B cell (primary cell): ENCODE measurements at regions not wholly inside any gene's neighbourhood (a gene's known extent, or its start where the extent isn't known, plus 50 kb on each side); places are given as distances from the start of the nearest gene placed in this dataset.

Source experiments
- ATAC-seq: fragments of 200-7000 bp; cut with Tn5 transposase; one replicate; pipeline ENCODE4 v1.10.0; 2021; ENCODE audit warnings: low read depth, mild to moderate bottlenecking, moderate number of reproducible peaks, moderate library complexity
- CTCF ChIA-PET: fragments of 350-600 bp; sonication (Branson Sonifier 250); formaldehyde crosslinking; loops from one replicate; lab custom pipeline; 2021; ENCODE audit warnings: antibody characterized with exemption, inconsistent platforms; lab: Charles Lee
- POLR2A ChIA-PET: fragments of 350-600 bp; sonication (Branson Sonifier 250); formaldehyde crosslinking; loops from one replicate; lab custom pipeline; 2021; ENCODE audit warnings: antibody characterized with exemption; lab: Charles Lee
- DNase-seq: peaks from one replicate; pipeline ENCODE4 v3.0.0; 2013
- H2AFZ ChIP-seq: 2 replicates; pipeline ENCODE4 v1.6.1; 2012; ENCODE audit warnings: mild to moderate bottlenecking, low read depth, low read length; ENCODE audit not compliant: insufficient read depth, poor library complexity, severe bottlenecking
- H3K27ac ChIP-seq, 2 donors: 1 replicate in 1 of 2; 2 replicates in 1 of 2; pipeline ENCODE4 v1.5.1; 2012 to 2013; ENCODE audit warnings: low read length in 2 of 2, mild to moderate bottlenecking in 2 of 2, moderate library complexity in 1 of 2
- H3K27me3 ChIP-seq, 4 experiments: fragments of 200-600 bp in 1 of 4; sonication (generic) in 1 of 4; replicated peaks in 1 of 4; 1 replicate in 2 of 4; 2 replicates in 2 of 4; pipeline versions ENCODE4 v1.6.1 to v1.7.0; 2013 to 2016; ENCODE audit warnings: low read length in 3 of 4, mild to moderate bottlenecking in 2 of 4, mixed read lengths in 1 of 4, moderate library complexity in 1 of 4; ENCODE audit not compliant: insufficient read depth in 4 of 4, control insufficient read depth in 3 of 4; ENCODE audit errors: control extremely low read depth in 1 of 4
- H3K36me3 ChIP-seq, 2 experiments: replicated peaks in 1 of 2; 1 replicate in 1 of 2; 2 replicates in 1 of 2; pipeline versions ENCODE4 v1.6.1 to v1.7.1; 2013; ENCODE audit warnings: low read length in 1 of 2; ENCODE audit not compliant: insufficient read depth in 2 of 2, control insufficient read depth in 1 of 2; ENCODE audit errors: control extremely low read depth in 1 of 2, extremely low read depth in 1 of 2
- H3K4me1 ChIP-seq, 2 donors: fragments of 200-600 bp in 1 of 2; sonication (generic) in 1 of 2; 1 replicate in 1 of 2; 2 replicates in 1 of 2; pipeline versions ENCODE4 v1.5.1 to v1.6.1; 2013 to 2017; ENCODE audit warnings: low read length in 2 of 2; ENCODE audit not compliant: control insufficient read depth in 2 of 2, insufficient read depth in 2 of 2
- H3K4me2 ChIP-seq: replicated peaks from 2 replicates; pipeline ENCODE3; 2012; ENCODE audit warnings: mild to moderate bottlenecking, low read depth, low read length; ENCODE audit not compliant: poor library complexity, severe bottlenecking
- H3K4me3 ChIP-seq, 5 experiments: fragments of 200-600 bp in 1 of 5; sonication (generic) in 1 of 5; 1 replicate in 3 of 5; 2 replicates in 2 of 5; pipeline versions ENCODE4 v1.5.1 to v1.7.0; 2011 to 2016; ENCODE audit warnings: low read length in 4 of 5, mild to moderate bottlenecking in 4 of 5, low read depth in 2 of 5, control low read depth in 1 of 5, moderate library complexity in 1 of 5; ENCODE audit not compliant: insufficient read depth in 1 of 5; ENCODE audit errors: control extremely low read depth in 1 of 5, extremely low read depth in 1 of 5
- H3K79me2 ChIP-seq: fragments of 200-600 bp; sonication (generic); one replicate; pipeline ENCODE4 v1.6.0; 2016; ENCODE audit warnings: low read length; ENCODE audit not compliant: control insufficient read depth, insufficient read depth
- H3K9ac ChIP-seq: fragments of 200-600 bp; sonication (generic); 2 replicates; pipeline ENCODE4 v1.6.1; 2017; ENCODE audit warnings: mild to moderate bottlenecking, low read length, moderate library complexity
- H3K9me3 ChIP-seq, 3 donors: one replicate each; pipeline versions ENCODE4 v1.6.1 to v1.7.1; 2013; ENCODE audit warnings: low read length in 2 of 3; ENCODE audit not compliant: control insufficient read depth in 2 of 3, insufficient read depth in 1 of 3; ENCODE audit errors: control extremely low read depth in 1 of 3
- H4K20me1 ChIP-seq: 2 replicates; pipeline ENCODE4 v1.6.0; 2012; ENCODE audit warnings: mild to moderate bottlenecking, low read length; ENCODE audit not compliant: insufficient read depth, control insufficient read depth, poor library complexity, severe bottlenecking
- H3K27ac Mint-ChIP-seq: one replicate; pipeline ENCODE4 v1.8.0; 2021; ENCODE audit warnings: mixed read lengths
- H3K27me3 Mint-ChIP-seq: one replicate; pipeline ENCODE4 v1.8.0; 2021; ENCODE audit warnings: mixed read lengths
- H3K4me1 Mint-ChIP-seq: one replicate; pipeline ENCODE4 v1.8.0; 2021; ENCODE audit warnings: mixed read lengths
- H3K4me3 Mint-ChIP-seq: one replicate; pipeline ENCODE4 v1.8.0; 2021; ENCODE audit warnings: mixed read lengths
- H3K9me3 Mint-ChIP-seq: one replicate; pipeline ENCODE4 v1.8.0; 2022; ENCODE audit warnings: mixed read lengths; ENCODE audit not compliant: insufficient read depth
- CTCF ChIP-seq: fragments of 200-600 bp; IDR thresholded peaks from one replicate; pipeline ENCODE4 v1.8.0; 2022; ENCODE audit warnings: antibody characterized with exemption, mild to moderate bottlenecking
- EZH2 ChIP-seq: IDR thresholded peaks from 2 replicates; pipeline ENCODE4 v1.6.1; 2012; ENCODE audit warnings: borderline replicate concordance, low read depth, mild to moderate bottlenecking, moderate library complexity, low read length; ENCODE audit not compliant: insufficient read depth, poor library complexity, severe bottlenecking
- WGBS: methylation state at CpG from one replicate; pipeline ENCODE4 v1.1.5; 2013; ENCODE audit warnings: missing lambda C conversion rate; ENCODE audit not compliant: insufficient coverage; 5-methylcytosine and 5-hydroxymethylcytosine counted together
- intact Hi-C: fragments of 100-400 bp; cut with micrococcal nuclease; formaldehyde crosslinking; loops from one replicate; pipeline ENCODE4 v1.10.0; 2022

- TF ChIP-seq EZH2 (no peak), CTCF (no peak)
- Histone ChIP-seq H3K27me3 (no peaks in the 10 kb centered on the region), H2AFZ (no peak overlapping the region), H3K79me2 (no peaks in the 10 kb centered on the region), H3K9me3 (no peaks in the 10 kb centered on the region), H3K36me3 (no peaks in the 10 kb centered on the region), H4K20me1 (no peaks in the 10 kb centered on the region), H3K27ac (no peak overlapping the region), H3K4me1 (no peaks in the 10 kb centered on the region), H3K9ac (no peak overlapping the region), H3K4me2 (no peak overlapping the region), H3K4me3 (no peak overlapping the region)
- H3K4me1 Mint-ChIP-seq = no peaks in the 10 kb centered on the region
- no CpG with 5 or more reads among the region's 3 CpGs for WGBS
- no peak for DNase-seq
- no peak overlapping the region for H3K4me3 Mint-ChIP-seq
- POLR2A ChIA-PET = no interaction called here
- H3K9me3 Mint-ChIP-seq = no peaks in the 10 kb centered on the region
- no peak overlapping the region for H3K27ac Mint-ChIP-seq
- CTCF ChIA-PET = no interaction called here
- ATAC-seq = no peak
- H3K27me3 Mint-ChIP-seq = no peaks in the 10 kb centered on the region
- intact Hi-C loops = no loop called here
Measured at GRCh38 chr2:117718048-117718447, 96.4 kb upstream of the DDX18 start.

- TF ChIP-seq CTCF = no peak
Measured at GRCh38 chr2:117720765-117721164, 93.7 kb upstream of the DDX18 start.

More at GRCh38 chr2:117720765-117721164, 93.7 kb upstream of the DDX18 start:
- Histone ChIP-seq H3K27ac (no peak overlapping the region), H2AFZ (no peak overlapping the region), H4K20me1 (no peaks in the 10 kb centered on the region), H3K9me3 (no peaks in the 10 kb centered on the region), H3K9ac (no peak overlapping the region), H3K27me3 (no peaks in the 10 kb centered on the region), H3K36me3 (no peaks in the 10 kb centered on the region), H3K4me2 (no peak overlapping the region), H3K79me2 (no peaks in the 10 kb centered on the region), H3K4me3 (no peak overlapping the region), H3K4me1 (no peaks in the 10 kb centered on the region)
- WGBS = 100% methylated on average over 1 of the region's 2 CpGs
- H3K9me3 Mint-ChIP-seq = no peaks in the 10 kb centered on the region
- H3K4me1 Mint-ChIP-seq = no peaks in the 10 kb centered on the region
- no peak overlapping the region for H3K4me3 Mint-ChIP-seq
- ATAC-seq (no peak), DNase-seq (no peak)
- CTCF ChIA-PET = interaction anchor here (0.6 kb wide), 1 partner anchor 26 kb away, joined by 3 read pairs; no protein-coding TSS in a partner anchor
- POLR2A ChIA-PET = no interaction called here
- no peaks in the 10 kb centered on the region for H3K27me3 Mint-ChIP-seq
- intact Hi-C loops = no loop called here
- no peak overlapping the region for H3K27ac Mint-ChIP-seq
